Myocyte (in vitro differentiated cells): ENCODE measurements at regions not wholly inside any gene's neighbourhood (a gene's known extent, or its start where the extent isn't known, plus 50 kb on each side); places are given as distances from the start of the nearest gene placed in this dataset.
A peak's percentile ranks its signal among the peaks of the same experiment; 100 is the strongest.

ENCODE experiments used
- DNase-seq: peaks from one replicate; pipeline ENCODE4 v3.0.0-alpha.2; 2012; ENCODE audit warnings: low read depth

DNA sequence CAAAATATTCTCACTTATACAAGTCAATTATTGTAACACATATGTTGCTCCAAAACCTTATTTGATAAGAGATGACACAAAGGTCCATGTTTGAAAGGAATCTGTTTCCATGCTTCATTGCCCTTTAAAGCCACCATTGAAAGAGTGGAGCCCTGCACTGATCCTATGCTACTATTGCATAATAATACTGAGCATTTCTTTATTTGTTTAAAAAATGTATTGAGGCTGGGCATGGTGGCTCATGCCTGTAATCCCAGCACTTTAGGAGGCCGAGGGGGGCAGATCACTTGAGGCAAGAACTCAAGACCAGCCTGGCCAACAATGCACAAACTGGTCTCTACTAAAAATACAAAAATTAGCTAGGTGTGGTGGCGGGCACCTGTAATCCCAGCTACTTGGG is 178.8 kb upstream of the STARD13 start:
- DNase-seq: no peak

DNA sequence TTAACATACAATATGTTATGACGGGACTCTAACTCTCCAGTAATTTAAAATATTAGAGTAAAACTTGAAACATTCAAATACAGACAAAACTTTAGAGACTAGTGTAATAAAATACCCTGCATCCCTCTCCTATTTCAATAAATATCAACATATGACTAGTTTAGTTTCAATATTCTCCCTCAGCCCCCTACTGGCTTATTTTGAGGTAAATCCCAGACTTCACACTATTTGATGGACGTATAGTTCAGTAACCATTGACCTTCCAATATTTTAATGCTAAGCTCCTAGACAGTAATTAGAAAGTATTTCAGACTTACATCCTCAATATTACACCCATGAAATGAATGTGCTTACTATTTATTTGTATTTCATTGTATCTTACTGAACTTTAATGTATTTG is 180.7 kb upstream of the STARD13 start:
- no peak for DNase-seq

DNA sequence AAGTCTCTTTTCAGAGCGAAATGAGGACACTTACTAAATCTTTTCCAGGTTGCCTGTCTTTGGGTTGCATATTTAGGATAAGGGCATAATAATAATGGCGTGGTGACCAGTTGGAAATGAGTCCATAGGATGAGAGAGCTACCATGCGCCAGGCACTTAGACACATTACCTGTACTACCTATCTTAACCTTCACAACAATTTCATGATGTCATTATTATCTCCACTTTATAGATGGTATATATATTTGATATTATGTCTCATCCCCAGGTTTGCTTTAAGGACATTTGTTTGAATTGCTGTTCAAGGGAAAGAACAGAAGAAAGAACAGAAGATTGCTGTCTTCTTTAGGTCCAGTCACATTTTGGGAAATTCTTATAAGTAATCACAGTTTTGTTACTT is 182.0 kb upstream of the STARD13 start:
- DNase-seq: no peak

DNA sequence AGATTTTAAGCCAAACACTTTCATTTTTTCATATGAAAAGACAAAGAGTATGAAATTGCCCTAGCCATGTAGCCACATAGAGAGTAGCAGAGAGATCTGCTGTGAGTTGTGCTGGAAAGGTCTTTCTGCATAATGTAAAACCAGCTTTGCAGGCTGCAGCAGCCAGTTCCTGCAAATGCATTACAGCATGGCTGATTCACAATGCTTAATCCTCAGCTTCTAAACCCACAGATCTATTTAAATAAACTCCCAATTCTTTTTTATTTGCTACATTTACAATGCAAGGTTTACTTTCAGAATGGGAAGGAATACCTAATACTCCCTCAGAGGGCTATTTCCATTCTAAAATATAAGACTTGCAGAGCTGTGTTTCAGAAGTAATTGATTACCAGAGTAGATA is 185.6 kb upstream of the STARD13 start:
- DNase-seq: no peak

DNA sequence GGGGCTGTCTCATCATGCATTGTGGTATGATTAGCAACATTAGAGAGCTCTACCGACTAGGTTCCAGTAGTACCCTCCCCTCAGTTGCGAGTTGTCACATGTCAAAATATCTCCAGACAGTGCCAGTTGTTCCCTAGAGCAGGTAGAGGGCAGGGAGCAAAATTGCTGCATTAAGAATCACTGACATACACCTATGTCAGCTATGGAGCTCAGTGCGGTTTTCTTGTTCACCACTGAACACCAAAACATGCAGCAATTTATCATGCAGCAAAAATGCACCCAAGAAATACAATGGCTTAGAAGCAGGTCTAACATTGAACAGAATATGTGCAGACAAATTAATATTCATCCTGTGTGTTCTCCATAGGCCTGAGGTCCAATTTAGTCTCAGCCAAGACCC is 186.9 kb upstream of the STARD13 start:
- DNase-seq: no peak

DNA sequence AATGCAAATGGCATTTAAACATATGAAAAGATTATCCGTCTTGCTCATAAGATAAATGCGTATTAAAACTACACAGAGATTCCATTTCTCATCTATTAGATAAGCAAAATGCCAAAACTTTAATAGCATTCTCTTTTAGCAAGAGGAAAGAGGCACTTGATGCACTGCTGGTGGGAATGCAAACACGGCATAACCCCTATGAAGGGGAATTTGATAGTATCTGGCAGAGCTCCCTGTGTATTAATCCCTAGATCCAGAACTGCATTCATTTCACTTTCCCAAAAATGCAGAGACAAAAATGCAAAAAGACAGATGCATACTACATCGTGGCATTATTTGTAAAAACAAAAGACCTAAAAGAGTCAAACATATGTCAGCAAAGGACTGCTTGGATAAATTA is 193.6 kb upstream of the STARD13 start:
- DNase-seq: no peak

DNA sequence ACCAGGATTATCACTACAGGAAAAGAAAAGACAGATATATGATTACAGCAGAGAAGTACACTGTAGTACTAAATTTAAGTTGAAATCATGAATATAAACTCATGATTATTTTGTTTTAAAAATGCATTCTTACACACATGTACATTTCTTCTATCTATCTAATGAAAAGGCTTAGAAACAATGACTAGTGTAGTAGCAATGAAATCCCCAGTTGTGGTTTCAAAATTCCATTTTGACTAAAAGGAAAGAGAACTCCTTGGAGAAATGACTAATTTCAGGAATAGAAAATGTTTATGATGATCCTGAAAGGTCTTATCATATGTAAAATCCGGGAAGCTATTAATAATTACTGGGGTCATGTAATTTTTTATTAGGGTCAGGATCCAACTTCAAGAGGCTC is 195.0 kb upstream of the STARD13 start:
- DNase-seq: no peak

DNA sequence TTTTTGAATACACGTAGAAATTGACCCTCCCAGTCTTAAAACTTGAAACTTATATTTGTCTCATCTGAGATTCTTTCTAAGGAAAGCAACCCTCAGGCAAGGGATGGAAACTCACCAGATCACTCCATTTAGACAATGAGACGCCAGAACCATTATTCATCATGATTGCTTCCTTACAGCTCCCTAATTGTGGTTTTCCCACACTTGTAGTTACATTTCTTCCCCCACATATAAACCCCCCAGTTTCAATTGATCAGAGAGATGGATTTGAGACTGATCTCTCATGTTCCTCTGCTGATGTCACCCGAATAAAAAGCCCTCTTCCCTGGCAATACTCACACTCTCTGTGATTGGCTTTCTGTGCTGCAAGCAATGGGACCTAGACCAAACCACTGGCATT is 197.9 kb upstream of the STARD13 start:
- no peak for DNase-seq

DNA sequence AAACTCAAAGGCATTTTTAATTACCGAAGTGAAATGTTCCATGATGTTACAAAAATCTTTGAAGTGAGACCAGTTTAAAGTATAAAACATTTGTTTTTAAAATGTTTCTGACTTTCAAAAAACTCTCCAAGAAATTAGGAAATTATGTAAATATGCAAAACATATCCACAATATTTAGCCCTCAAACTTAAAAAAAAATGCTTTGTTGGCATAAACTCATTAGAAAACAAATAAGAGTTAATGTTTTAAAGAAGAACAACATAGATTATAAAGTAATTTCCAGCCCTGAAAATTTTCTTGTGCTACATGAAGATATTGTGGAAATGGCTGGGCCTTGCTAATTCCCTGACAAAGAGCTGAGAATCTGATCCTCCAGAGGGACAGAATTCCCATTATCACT is 199.7 kb upstream of the STARD13 start:
- no peak for DNase-seq

DNA sequence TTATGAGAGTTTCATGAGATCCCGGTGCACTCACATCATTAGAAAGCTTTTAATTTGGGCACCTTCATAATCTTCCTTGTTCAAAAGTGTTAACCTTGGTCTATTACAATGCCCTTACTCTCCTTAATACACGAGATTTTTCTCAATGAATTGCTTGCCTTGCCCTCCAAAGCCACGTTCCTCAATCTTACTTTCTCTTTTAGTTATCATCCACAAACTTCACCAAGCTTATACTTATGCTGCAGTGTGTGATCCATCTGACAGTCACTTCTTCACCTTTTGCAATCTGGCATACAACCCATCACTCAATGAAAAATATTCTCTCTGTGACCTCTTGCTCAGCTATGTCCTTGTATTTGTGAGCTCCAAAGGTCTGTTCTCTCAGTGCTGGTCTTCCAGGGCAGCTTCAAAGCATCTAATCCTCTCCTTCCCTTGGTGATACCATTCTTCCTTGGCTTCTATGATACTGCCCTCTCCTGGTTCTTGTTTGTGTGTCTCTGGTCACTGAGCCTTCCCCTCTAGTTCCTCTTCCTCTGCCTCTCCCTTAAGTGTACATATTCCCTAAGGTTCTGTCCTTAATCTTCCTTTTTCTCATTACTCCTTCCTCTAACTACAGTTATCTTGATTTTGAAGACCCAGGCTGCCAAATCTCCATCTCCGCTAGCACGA is 202.2 kb upstream of the STARD13 start:
- peak; percentile 78 for DNase-seq

DNA sequence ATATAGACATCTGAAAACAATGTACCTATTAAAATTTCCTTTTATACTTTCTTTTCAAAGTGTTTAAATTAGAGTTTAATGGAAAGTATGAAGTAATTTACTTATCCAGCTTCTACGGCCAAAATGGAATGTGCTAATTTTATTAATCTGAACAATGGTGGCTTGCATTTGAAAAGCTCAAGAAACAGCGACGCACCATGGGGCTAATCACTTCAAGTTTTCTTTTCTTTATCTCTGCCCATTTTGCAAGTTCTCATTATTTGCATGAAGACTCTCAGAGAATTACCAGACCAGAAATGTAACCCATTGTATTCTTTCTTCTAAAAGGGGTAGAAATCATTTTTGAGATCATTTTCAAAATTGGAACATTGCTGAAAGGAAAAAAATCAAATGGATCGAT is 204.0 kb upstream of the STARD13 start:
- no peak for DNase-seq

DNA sequence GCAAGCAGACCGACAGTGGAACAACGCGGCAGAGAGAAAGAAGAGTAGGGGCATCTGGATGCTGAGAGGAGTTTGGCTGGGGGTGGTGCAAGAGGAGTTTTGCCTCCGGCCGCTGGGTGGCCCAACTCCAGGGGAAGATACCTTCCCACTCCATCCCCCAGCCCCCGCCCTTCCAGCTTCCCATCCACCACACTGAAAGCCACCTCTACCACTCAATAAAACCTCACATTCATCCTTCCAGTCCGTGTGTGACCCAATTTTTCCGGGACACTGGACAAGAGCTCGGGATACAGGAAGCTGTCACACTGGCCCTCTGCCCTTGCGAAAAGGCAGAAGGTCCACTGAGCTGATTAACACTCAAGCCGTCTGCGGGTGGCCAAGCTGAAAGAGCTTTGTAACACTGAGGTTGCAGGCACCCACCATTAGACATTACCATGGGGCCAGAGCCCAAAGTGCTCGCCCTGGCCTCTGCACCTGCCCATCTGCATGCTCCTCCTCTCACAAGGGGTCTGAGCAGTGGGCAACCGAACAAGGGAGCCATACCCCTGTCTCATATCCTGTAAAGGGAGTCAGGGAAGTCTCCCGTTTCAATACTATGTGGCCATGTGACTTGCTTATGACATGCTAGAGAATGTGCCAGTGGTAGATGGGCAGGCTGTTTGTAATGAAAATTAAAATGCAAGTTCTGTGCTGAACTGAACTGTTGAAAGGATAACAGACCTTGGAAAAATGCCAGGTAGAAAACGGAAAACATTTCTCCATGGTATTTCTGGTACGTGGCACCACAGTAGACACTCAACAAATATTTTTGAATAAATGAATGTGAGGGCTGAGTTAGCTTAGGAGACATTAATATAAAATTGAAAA is 205.1 kb upstream of the STARD13 start:
- no peak for DNase-seq

DNA sequence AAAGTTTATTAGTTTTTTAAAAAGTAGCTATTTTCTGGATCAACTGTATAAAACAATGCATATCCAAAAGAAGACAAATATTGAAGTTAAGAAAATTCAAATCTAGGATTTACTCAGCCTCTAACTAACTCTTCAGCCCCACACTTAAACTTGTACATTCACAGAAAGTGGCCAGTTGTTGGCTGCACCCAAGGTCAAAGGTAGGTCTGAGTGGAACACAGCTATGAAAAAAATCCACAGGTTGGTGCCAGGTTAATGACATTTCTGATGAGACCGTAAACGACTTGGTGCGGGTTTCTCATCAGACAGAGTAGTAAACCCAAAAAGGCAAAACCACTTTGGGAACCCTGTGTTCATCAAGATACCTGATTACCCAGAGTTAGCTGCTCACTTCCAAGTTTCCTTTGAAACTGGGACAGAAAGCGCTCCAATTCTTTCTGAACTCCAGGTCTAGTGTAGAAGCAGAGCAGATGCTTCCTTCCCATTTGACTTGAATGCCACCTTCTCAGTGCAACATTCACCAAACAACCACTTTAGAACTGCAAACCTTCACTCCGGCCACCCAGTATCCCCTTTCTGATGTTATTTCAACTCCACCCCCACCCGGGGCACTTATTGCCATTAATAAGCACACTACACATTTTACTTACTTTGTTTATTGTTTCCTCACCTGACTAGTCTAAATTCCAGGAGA is 208.3 kb upstream of the STARD13 start:
- DNase-seq: no peak

DNA sequence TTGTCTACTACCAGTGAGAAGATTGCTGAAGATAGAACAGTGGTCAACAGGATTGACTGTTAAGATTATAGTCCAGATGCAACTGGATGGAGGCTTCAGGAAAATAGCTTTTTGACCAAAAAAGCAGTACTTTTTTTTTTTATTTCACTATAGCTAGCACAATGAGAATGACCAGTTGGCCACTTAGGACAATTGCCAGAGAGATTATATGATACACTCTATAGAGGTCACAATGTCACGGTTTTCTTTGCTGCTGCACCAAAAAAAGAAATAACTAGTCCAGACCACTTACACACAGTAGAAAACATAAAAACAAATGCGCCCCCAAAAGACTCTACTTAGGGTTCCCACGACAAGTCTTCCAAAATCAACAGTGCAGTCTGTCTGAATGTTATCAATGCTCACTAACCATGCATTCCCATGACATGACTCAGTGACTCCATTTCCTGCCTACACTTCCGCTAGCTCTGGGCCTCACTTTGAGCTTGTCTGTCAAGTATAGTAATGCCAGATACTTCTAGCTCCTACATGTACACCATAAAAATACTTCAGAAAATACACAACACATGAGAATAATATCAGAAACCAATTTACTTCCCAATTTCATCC is 209.1 kb upstream of the STARD13 start:
- DNase-seq: peak; percentile 73

DNA sequence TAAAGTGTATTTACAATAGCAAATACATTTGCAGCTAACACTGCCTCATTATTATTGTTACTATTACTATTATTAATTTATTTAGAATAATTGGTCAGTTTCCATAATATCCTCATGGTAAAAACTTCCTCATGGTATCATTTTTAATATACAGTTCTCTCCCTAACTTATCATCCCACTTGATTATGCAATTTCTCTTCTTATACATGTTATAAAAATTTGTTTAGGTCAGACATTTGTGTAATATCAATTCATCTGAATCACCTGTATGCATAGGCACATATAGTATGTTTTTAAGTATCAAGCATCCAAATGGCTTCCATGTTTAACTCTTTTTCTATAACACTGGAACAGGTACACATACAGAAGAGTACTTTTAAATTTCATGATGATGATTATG is 210.8 kb upstream of the STARD13 start:
- no peak for DNase-seq

DNA sequence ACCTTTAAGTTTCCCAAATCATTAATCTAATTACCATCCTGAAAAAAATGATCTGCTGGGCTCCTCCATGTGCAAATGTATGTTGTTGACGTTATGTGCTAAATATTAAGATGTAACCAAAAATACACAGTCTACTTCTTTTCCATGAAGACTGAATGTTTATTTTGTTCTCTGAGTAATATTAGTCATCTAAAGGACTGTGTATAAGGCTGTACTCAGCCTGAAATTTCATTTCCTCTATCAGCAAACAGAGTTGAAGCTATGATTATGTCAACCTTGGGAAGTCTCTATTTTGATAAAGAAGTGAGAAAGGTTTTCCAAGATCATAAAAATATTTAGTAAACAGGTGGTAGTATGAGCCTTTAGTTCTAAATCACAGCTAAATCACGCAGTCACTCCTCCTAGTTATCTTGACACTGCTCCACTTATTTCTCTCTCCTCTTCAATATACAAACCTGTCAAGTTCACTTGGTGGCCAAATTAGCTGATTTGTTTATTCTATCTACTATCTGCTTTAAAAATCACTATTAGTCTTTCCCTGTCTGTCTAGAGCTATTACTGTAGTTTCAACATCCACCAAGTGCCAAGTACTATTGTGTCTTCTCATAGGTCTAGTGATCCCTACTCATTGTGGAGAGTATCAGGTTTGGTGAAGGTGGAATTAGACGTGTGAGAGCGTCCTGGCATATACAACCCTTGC is 211.7 kb upstream of the STARD13 start:
- DNase-seq: no peak

DNA sequence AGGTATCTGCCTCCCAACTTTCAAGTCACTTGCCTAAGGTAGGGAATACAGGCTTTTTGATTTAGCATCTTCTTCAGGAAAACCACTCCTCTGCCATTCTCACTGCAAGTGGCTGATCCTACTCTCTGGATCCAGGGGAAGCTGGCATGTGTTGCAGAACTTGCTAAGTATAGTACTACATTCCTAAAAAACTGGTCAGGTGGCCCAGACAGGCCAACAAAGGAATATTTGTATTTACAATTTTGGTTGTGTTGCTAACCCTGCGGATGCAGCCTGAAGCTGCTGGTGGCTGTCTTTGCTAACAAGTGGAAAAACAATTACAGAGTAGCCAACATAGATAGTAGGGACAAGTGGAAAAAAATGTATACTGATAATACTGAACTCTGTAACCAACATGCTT is 222.5 kb upstream of the STARD13 start:
- no peak for DNase-seq

DNA sequence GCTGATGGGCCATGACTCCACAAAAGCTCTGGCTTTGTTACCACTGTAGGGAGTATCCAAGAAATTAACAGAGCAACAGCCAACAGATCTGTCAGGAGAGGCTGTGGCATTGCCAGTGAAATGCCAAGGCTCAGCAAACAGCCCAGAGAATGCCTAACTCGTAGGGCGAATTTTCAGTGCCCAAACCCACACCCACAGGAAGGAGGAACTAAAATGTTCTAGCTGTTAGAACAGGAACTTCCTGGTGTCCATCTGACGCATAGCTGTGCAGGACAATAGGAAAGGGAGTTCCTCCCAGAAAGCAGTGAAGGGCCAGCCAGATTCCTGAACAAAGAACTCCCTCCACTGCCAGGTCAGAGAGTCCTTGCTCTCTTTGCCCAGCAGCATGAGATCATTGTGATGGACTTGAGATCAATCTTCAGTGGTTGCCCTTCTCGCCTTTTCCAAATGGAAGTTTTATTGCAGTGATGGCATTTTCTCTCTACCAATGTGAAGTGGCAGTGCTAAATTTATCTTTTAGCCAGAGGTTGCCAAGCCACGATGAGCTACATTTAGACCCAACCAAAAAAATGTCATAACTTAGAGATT is 224.2 kb upstream of the STARD13 start:
- peak; percentile 89 for DNase-seq

DNA sequence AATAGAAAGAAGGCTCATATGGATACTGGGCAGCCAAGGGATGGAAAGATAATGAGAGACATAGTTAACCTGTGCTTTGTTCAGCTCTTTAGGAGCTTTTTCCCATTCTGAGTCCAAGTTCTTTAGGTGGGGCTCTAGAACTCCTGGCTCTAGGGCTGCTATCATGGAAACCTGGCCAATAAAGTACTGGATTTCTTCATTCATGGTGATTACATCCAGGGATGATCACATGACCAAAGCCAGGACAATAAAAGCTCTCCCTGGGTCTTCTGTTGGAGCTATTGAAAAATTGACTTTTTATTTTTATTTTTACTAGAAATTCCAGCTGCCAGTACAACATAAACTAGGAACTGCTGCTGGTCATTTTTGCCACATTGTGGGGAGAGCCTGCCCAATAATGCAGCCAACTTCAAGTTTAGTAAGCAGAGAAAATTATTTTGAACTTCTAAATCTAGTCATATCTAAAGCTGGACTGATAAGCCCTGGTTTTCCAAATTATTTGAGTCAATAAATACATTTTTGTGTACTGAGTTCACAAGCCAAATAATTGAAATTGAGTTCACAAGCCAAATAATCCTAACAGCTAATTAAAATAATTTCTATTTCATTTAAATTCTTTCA is 224.9 kb upstream of the STARD13 start:
- no peak for DNase-seq

DNA sequence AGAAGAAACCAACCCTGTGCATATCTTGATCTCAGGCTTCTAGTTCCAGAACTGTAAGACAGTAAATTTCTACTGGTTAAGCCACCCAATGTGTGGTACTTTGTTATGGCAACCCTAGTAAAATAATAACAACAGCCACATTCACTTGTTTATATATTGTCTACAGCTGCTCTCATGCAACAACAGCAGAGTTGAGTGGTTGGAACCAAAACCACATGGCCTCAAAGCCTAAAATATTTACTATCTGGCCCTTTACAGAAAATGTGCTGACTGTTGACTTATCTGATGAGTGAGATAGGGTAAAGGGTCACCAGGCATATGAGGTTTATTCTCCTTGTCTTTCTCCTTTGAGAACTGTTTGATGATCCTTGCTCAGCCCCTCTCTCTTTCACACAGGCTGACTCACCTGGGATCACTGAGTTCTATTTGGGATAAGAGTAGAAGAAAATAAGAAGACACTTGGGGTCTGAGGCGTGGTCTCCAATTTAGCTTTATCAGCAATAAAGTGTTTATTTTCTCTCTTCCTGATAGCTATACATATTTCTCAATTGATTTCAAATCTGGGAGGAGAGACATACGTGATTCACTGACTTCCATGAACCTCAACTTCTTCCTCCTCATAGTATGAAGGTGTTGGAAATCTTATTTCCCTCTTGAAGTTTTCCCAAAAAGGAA is 227.5 kb upstream of the STARD13 start:
- peak; percentile 87 for DNase-seq
